Coronary artery (tissue), 2 donors: ENCODE measurements at regions not wholly inside any gene's neighbourhood (a gene's known extent, or its start where the extent isn't known, plus 50 kb on each side); places are given as distances from the start of the nearest gene placed in this dataset.
"Not testable (repeated sequence)": the region's sequence is repeated elsewhere in the genome, so short reads cannot be mapped to it uniquely, and the experiment has no call there.

ENCODE experiments used
- DNase-seq: peaks from one replicate; pipeline ENCODE4 v3.0.0-alpha.2; 2017; ENCODE audit warnings: low spot score
- H3K27ac ChIP-seq, 2 donors: fragments of 200-600 bp; sonication (generic); one replicate each; pipeline ENCODE4 v1.5.1; 2016 to 2019
- H3K4me3 ChIP-seq: fragments of 200-600 bp; sonication (generic); 2 replicates; pipeline ENCODE4 v1.5.1; 2016; ENCODE audit warnings: mild to moderate bottlenecking, moderate library complexity
- TF ChIP-seq, protein P1 (sequence below): fragments of 200-600 bp; sonication (generic); IDR thresholded peaks from one replicate; pipeline ENCODE4 v1.5.1; 2019; ENCODE audit warnings: antibody characterized with exemption

GRCh38 chr1:29757866-29758780 is 521.8 kb downstream of the PTPRU start:
- Histone ChIP-seq H3K4me3 (no peak overlapping the region), H3K27ac (no peak overlapping the region)
- peak; percentile 41 for DNase-seq
- TF ChIP-seq, protein P1, sequence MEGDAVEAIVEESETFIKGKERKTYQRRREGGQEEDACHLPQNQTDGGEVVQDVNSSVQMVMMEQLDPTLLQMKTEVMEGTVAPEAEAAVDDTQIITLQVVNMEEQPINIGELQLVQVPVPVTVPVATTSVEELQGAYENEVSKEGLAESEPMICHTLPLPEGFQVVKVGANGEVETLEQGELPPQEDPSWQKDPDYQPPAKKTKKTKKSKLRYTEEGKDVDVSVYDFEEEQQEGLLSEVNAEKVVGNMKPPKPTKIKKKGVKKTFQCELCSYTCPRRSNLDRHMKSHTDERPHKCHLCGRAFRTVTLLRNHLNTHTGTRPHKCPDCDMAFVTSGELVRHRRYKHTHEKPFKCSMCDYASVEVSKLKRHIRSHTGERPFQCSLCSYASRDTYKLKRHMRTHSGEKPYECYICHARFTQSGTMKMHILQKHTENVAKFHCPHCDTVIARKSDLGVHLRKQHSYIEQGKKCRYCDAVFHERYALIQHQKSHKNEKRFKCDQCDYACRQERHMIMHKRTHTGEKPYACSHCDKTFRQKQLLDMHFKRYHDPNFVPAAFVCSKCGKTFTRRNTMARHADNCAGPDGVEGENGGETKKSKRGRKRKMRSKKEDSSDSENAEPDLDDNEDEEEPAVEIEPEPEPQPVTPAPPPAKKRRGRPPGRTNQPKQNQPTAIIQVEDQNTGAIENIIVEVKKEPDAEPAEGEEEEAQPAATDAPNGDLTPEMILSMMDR: no peak

GRCh38 chr1:29756901-29757725 is 520.8 kb downstream of the PTPRU start:
- H3K4me3 ChIP-seq: no peak overlapping the region
- H3K27ac ChIP-seq: no peak overlapping the region
- TF ChIP-seq, protein P1: no peak
- DNase-seq: peak; percentile 33

- H3K27ac ChIP-seq: no peak overlapping the region
- DNase-seq: peak; percentile 31
- no peak overlapping the region for H3K4me3 ChIP-seq
- TF ChIP-seq, protein P1: no peak
Observed at GRCh38 chr1:29756498-29756897, 520.2 kb downstream of the PTPRU start.

- Histone ChIP-seq H3K27ac (no peak overlapping the region), H3K4me3 (no peak overlapping the region)
- TF ChIP-seq, protein P1: no peak
- DNase-seq: peak; percentile 68
Observed at GRCh38 chr1:29756085-29756484, 519.8 kb downstream of the PTPRU start.

DNA sequence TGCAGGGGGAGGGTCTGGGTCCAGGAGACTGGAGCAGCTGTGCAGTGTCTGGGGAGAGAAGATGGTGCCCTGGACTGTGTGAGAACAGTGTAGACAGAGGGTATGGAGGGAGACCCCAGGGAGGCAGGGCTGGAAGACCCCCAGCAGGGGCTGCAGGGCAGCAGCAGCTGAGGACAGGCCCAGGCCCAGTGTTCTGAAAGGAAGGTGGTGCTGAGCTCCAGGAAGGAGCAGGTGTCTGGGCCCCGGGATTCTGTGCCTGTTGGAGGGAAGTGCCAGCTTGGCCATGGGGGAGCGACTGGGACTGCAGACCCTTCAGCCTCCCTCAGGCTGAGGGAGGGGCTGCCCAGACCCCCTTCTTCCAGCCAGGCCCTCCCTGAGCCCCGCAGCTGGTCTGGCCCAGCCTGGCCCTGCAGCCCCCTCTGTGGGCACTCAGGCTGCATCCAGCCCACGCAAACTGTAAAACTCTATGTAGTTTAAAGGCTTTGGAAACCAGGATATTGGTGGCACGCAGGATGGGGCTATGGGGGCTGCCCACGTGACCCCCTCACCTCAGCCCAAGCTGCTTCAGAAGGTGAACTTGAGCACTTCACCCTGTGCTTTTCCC is 519.2 kb downstream of the PTPRU start:
- H3K27ac ChIP-seq, H3K4me3 ChIP-seq: not testable (repeated sequence)
- DNase-seq: peak; percentile 28

GRCh38 chr1:29754573-29755375 is 518.5 kb downstream of the PTPRU start:
- H3K27ac ChIP-seq: no peak overlapping the region
- H3K4me3 ChIP-seq: no peak overlapping the region
- TF ChIP-seq, protein P1: no peak
- peak; percentile 33 for DNase-seq
